HG03457 (cell line): ENCODE measurements at regions not wholly inside any gene's neighbourhood (a gene's known extent, or its start where the extent isn't known, plus 50 kb on each side); places are given as distances from the start of the nearest gene placed in this dataset.

Source experiments
- ATAC-seq: cut with Tn5 transposase; IDR thresholded peaks from one replicate; pipeline ENCODE4 v1.9.1; 2021; ENCODE audit warnings: moderate number of reproducible peaks; ENCODE audit not compliant: unreplicated experiment

- ATAC-seq = no peak
Observed at GRCh38 chr19:30792561-30793505, 420.6 kb downstream of the ZNF536 start.

DNA sequence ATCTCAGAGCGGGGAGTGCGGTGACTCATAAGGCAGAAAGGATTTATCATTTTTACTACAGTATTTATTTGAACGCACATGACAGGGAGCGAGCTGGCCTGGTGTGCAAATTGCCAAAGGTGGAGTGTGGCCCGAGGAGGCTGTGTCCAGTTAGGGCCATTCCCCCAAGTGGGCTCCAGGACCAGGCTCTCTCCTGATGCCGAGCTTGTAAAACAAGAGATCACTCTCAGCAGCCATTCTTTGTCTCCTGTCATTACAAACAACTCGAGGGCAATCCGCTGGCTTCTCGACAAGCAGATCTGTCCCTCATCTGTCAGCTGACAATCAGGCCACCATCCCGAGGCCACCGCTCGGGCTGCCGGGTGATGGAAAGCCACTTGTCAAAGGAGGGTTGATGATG lies 418.9 kb downstream of the ZNF536 start:
- no peak for ATAC-seq

DNA sequence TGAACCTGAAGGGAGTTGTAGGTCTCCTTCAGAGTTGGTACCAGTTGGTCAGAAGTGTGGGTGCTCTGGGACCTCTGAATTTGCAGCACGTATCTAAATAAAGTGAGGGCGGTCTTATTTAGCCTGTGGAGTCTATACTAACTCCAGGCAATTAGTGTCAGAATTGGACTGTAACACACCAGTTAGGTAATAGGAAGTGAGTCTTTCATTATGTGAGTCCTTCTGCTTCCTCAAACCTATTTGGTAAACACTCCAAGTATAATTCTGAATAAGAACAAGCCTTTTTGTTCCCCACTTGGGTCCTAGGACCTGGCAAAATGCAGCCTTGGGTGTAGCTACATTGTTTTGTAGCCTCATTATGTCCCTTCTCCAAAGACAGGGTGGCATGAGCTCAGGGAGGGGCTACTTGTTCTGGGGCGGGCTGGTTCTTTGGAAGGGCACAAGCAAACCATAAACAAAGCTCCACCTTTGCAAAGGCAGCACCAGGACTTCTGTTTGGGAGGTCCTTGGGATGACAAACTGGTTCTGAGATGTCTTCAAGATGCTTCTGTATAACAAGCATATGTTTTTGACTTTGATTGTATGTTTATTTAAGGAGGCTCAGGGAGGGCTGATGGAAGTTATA lies 418.0 kb downstream of the ZNF536 start:
- ATAC-seq = no peak

DNA sequence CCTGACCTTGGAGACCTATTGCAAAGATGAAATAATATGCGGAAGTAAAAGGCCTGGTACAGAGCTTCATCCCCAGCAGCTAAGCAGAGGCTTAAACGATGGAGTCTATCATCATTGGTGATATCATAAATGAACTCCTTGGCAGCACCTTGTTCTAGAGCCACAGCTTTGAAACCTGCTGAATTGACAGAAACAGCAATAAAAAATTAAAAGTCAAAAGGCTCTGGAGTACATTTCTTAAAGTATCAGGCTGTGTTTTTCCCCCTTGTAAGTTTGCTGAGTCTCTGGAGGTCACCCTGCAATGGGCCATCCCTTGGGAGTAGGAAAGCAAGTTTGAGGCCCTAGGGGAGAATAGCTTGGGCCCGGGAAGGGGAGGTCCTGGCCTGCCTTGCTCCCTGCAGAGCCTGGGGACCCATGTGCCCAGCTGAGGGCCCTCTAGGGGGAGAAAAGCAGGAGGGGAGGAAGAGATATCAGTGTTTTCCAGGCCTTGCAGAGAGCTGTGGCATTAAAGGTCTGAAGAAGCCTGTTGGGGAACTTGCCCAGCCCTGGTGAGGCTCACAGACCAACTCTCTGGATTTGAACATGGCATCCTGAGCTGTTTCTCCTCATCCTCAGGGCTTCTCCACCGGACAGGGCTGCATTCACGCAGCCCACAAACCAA lies 416.1 kb downstream of the ZNF536 start:
- no peak for ATAC-seq

DNA sequence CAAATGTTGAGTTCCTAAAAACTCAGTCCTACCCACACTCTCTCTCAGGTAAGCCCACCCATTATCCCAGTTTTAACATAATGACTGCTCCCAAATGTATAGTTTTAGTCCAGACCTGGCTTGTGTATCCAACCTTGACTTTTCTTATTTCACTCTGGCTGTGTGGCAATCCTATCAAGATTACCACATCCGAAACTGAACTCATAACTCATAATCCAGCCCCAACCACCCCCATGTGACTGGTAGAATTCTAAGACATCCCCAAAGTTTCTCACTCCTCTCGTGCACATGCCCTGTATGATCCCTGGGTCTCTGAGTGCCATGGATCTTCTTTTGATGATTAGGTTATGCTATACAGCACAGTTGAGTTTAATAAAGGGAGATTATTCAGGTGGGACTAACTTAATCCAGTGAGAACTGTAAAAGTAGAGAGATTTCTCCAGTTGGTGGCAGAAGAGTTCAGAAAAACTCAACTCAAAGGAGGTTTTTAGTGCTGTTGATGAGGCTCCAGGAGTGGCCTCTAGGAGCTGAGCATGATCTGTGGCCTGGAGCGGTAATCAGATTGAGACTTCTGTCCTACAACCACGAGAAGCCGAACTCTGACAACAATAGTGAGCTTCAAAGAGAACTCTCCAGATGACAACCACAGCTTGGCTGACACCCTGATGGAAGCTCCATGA lies 413.4 kb downstream of the ZNF536 start:
- no peak for ATAC-seq

DNA sequence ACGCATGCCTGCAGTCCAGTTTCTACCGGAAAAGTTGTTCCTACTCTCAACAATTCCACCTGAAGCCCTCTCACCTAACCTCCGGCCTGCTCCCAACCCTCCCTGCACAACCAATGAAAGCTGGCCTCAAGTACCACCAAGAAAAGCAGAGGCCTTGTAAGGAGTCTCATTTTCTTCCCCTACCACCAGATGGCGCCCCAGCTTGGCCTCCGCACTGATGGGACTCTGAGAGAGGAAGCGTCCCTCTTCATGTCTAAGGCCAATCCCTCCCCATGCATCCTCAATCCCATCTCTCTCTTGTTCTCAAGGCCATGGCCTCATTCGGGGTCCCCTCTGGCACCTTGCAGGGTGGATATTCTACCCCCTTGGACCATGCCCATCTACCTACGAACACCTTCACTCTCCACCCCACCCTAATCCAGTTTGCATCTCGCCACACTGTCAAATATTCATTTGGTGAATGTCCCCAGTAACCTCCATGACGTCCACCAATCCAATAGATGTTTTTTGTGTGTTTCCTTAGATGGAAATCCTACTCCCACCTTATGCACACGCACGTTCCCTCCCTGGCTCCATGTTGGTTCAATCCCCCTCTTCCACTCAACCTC lies 412.8 kb downstream of the ZNF536 start:
- ATAC-seq = no peak

DNA sequence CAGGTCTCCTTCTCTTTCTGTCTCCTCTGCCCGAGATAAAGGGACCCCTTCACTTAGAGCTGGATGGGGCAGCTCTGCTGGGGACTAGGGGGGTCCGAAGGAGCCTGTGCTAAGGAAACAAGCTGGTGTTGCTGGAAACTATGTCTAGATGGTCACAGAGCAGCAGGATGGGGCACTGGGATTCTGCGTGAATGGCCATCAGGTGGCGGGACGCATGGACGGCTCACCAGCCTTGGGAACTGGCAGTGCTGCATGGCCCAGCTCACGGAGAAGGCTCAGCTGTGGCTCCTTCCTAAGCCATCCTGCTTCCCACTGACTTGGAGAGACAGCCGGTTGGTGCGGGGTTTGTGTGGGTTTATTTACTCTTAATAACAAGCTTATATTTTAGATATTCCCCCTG lies 411.8 kb downstream of the ZNF536 start:
- ATAC-seq = no peak

- ATAC-seq = no peak
Observed at GRCh38 chr19:30783212-30783611, 411.0 kb downstream of the ZNF536 start.

DNA sequence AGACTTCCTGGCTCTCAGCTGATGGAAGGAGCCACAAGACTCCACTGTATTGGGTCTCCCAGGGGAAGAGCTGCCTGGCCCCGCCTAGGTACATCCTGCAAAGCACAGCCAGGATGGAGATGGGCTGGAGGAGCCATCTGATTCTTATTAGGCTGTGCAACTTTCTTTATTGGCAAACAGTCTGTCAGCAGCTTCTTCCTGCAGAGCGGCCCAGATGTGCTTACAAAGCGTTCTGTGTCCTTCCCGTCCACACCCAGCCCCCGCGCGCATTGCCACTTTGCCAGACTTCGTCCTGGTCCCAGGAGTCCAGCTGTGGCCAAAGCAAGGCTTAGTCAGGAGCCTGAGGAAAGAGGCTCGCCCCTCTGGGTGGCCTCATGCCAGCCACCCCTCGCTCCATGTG lies 409.3 kb downstream of the ZNF536 start:
- ATAC-seq = no peak

DNA sequence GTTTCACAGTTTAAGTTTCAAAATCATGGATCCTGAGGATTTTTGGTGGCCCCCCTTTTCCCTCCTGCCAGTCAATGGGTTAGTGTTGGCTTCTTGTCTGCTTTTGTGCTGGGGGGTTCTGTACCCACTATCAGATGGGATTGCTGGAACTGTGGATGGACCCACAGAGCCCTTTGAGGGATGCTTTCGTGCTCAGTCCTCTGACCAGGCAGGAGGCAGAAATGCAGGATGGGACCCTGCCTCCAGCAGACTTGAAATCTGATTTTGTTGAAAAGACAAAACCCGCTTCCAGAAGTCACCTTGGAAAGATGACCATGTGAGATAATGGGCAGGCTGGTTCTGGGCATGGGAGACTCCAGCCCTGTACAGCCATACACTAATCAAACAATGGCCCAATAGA lies 408.9 kb downstream of the ZNF536 start:
- ATAC-seq = no peak

- no peak for ATAC-seq
Observed at GRCh38 chr19:30780456-30780855, 408.3 kb downstream of the ZNF536 start.

GRCh38 chr19:30780032-30780431 lies 407.8 kb downstream of the ZNF536 start:
- no peak for ATAC-seq

DNA sequence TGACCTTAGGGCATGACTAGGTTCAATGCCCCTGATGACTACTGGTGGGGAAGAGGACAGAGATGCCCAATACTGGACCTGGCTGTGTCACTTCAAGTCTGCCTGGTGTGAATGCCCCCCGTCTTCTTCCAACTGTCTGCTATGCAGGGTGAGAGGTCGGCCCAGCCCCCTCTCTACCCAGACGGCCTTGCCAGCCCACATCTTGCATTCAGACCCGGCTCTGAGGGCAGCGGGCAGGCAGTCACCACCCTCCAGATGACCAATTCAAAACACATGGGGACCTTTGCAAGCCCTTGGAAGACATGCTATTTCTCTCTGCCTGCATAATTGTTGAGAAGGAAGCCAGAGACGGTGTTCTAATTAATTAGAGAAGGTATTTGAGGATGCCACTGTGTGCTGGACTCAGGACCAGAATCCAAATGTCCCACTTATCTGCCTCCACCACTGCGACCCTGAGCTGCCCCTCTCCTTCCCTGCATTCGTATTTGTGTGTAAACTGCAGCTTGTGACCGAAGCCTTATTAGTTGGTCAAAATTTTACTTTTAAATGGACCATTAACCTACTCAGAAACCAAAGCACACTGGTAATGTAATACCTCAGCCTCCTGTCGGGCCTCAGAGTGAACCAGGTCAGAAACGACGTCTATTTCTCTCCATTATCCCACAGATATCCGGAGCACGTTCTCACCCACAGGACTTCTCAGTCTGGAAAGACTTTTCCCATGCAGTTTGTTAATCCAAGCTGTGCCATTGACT lies 407.0 kb downstream of the ZNF536 start:
- ATAC-seq = no peak

DNA sequence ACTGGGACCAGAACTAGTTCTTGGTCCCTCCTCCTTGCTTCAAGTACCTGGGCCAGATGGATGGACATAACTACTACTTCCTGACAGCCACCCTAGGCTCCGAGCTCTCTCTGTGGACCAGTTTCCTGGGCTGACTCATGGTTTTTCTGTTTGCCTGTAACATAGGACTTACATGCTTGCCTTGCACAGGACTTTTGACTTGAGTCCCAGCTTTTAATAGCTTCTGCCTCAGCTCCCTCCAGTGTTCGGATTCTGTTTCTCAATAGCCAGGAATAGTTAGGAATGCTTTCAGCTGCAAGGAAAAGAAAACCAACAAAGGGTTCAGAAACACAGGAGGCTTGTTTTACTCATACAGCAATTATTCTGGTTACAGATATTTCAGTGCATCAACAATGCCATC lies 405.9 kb downstream of the ZNF536 start:
- ATAC-seq = no peak

GRCh38 chr19:30775956-30776355 lies 403.8 kb downstream of the ZNF536 start:
- no peak for ATAC-seq

- ATAC-seq = no peak
Observed at GRCh38 chr19:30774252-30774766, 402.1 kb downstream of the ZNF536 start.

GRCh38 chr19:30762651-30763050 lies 390.5 kb downstream of the ZNF536 start:
- no peak for ATAC-seq

DNA sequence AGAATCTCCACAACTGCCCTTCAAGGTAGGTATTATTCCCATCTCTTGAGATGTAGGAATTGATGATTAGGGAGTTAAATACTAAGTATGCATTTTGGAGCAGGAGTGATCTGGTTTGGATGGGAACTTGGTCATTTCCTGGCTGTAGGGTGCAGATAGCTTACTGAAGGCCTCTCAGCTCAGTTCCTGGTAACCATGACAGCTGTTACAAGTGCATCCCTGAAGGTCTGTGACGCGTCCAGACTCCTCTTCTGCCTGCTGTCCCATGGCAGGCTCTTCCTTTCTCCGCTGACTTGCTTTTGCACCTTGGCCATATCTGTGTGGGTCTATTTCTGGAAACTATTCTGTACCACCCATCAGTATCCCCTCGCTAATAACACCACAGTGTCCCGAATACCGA lies 387.8 kb downstream of the ZNF536 start:
- ATAC-seq = no peak

DNA sequence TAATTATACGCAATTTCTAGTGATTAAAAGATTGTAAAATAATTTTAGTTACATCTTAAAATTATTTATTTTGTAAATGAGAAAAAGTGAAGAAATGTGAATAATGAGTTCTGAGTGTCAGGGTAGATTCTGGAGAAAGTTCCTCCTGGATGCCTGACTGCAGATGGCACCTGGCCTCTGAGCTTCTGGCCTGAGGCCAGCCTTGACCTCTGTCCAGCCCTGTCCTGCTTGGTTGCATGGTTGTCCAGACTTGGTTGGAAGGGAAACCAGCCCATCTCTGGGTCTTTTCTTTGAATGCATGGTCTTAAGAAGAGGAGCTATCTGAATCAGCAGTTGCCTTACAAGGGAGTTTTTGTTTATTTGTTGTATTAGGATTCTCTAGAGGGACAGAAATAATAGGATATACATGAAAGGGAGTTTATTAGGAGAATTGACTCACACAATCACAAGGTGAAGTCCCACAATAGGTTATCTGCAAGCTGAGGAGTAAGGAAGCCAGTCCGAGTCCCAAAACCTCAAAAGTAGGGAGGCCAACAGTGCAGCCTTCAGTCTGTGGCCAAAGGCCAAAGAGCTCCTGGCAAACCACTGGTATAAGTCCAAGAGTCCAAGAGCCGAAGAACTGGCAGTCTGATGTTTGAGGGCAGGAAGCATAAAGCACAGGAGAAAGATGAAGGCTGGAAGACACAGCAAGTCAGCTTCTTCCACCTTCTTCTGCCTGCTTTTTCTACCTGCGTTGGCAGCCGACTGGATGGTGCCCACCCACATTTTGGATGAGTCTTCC lies 385.8 kb downstream of the ZNF536 start:
- no peak for ATAC-seq
